Lower leg skin (tissue), 3 donors: ENCODE measurements at regions not wholly inside any gene's neighbourhood (a gene's known extent, or its start where the extent isn't known, plus 50 kb on each side); places are given as distances from the start of the nearest gene placed in this dataset.

Experiments
- CTCF ChIP-seq, 3 donors: fragments of 450-650 bp; IDR thresholded peaks; one replicate each; pipeline ENCODE4 v1.5.1; 2016; ENCODE audit warnings: antibody characterized with exemption in 3 of 3, mild to moderate bottlenecking in 3 of 3, moderate library complexity in 2 of 3
- POLR2A ChIP-seq, 2 donors: fragments of 450-650 bp; IDR thresholded peaks; one replicate each; pipeline ENCODE4 v1.6.1; 2016 to 2017; ENCODE audit warnings: antibody characterized with exemption in 2 of 2, mild to moderate bottlenecking in 1 of 2, moderate library complexity in 1 of 2

GRCh38 chr3:82261013-82261412, 499.6 kb upstream of the GBE1 start:
- TF ChIP-seq POLR2A (IDR thresholded peaks at IDR 0.05) = no peak
- no peak for TF ChIP-seq CTCF (IDR thresholded peaks at IDR 0.05)
